Raji (cell line): ENCODE measurements at regions not wholly inside any gene's neighbourhood (a gene's known extent, or its start where the extent isn't known, plus 50 kb on each side); places are given as distances from the start of the nearest gene placed in this dataset.

Experiments
- POLR2A ChIP-seq: IDR thresholded peaks from 2 replicates; pipeline ENCODE4 v1.6.1; 2011; ENCODE audit warnings: low read depth, low read length, control low read depth; ENCODE audit not compliant: insufficient read depth

DNA sequence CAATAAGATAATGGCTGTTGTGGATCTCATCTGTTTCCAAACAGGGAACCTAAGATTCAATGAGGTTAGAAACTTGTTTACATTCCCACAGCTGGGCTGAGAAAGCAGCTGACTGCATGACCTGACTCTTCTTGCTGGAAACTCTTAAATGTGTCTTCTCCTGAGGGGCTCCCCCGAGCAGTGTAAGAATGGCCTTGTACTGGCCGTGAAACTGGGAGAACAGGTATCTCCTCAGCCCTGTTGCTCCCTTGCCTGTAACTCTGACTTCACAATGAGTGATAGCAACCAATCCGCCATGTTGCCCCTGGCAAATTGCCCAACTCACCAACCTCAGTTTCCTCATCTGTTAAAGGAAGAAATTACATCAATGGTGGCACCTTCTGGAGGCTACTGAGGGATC, 59.1 kb upstream of the CCL2 start:
- TF ChIP-seq POLR2A = no peak

- TF ChIP-seq POLR2A = no peak
Measured at GRCh38 chr17:34198519-34198918, 56.6 kb upstream of the CCL2 start.

GRCh38 chr17:34199454-34199853, 55.6 kb upstream of the CCL2 start:
- no peak for TF ChIP-seq POLR2A

GRCh38 chr17:34199932-34200534, 55.1 kb upstream of the CCL2 start:
- TF ChIP-seq POLR2A = no peak

- TF ChIP-seq POLR2A = no peak
Measured at GRCh38 chr17:34201225-34201624, 53.9 kb upstream of the CCL2 start.

GRCh38 chr17:34201767-34202166, 53.3 kb upstream of the CCL2 start:
- no peak for TF ChIP-seq POLR2A

DNA sequence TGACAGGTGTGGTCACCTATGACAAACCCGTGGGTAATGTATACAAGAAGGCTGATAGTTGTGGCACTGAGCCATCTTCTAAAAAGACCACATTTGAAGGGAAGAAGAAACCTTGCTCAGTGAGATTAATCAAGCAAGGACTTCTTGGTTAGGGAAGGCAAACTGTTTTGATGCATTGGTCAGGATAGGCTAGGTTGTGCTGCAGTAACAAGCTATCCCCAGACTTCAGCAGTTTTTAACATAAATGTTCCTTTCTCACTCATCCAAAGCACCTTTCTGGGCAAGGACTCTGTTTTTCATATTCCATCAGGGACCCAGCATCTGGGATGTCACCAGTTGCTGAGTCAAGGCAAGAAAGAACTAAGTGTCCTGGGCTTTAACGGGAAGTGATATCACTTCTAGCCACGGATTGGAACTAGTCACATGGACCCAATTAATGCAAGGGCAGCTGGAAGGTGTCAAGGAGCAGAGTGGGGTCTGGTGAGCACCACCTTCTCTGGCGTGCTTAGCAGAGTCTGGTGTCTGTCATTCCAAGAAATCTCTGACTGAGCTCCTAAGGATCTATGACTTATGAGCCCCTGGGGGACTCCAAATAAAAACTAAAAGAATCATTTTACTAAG, 52.0 kb upstream of the CCL2 start:
- no peak for TF ChIP-seq POLR2A

- no peak for TF ChIP-seq POLR2A
Measured at GRCh38 chr17:34204402-34204801, 50.7 kb upstream of the CCL2 start.
